ENCODE measurements at regions not wholly inside any gene's neighbourhood (a gene's known extent, or its start where the extent isn't known, plus 50 kb on each side); places are given as distances from the start of the nearest gene placed in this dataset.

DNA sequence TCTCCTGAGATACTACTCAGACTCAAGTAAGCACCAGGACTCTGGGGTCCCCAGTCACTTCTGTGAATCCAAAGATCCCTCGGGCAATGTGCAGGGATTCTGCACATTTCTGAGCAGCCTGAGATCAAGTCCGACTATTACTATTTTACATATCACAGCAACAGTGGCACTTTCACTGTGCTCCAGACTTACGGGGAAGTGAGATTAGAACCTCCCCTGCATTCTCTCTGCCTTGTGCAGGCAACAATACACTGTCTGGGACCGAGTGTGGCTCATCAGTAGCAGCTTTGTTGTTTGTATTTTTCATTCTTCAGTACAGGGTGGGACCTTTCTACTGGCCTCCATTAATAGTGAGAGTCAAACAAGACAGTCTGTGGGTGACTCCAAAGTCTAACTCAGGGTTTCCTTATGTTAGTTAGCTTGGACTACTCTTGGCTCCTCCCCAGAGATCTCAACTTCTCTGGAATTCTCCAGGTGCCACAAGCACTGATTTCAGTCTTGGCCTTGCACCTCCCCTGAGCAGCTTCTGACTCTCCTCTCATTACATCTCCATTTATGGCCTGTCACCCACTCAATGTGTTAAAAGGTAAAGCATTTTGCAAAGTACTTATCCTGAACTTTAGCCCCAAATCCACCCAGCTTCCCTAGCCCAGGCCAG is 76.2 kb upstream of the TOP3B start:
- TF ChIP-seq POLR2A (IDR thresholded peaks at IDR 0.05; ENCODE audit: extremely low read depth, insufficient read length): no peak
- TF ChIP-seq, protein P1, sequence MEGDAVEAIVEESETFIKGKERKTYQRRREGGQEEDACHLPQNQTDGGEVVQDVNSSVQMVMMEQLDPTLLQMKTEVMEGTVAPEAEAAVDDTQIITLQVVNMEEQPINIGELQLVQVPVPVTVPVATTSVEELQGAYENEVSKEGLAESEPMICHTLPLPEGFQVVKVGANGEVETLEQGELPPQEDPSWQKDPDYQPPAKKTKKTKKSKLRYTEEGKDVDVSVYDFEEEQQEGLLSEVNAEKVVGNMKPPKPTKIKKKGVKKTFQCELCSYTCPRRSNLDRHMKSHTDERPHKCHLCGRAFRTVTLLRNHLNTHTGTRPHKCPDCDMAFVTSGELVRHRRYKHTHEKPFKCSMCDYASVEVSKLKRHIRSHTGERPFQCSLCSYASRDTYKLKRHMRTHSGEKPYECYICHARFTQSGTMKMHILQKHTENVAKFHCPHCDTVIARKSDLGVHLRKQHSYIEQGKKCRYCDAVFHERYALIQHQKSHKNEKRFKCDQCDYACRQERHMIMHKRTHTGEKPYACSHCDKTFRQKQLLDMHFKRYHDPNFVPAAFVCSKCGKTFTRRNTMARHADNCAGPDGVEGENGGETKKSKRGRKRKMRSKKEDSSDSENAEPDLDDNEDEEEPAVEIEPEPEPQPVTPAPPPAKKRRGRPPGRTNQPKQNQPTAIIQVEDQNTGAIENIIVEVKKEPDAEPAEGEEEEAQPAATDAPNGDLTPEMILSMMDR (IDR thresholded peaks at IDR 0.05; ENCODE audit: low read depth, low read length): no peak
- TF ChIP-seq, protein P2, sequence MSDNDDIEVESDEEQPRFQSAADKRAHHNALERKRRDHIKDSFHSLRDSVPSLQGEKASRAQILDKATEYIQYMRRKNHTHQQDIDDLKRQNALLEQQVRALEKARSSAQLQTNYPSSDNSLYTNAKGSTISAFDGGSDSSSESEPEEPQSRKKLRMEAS (IDR thresholded peaks at IDR 0.05; ENCODE audit: low read depth, low read length): no peak
- TF ChIP-seq MYC (IDR thresholded peaks at IDR 0.05; ENCODE audit: low read depth, low read length): no peak
